ENCODE measurements at regions not wholly inside any gene's neighbourhood (a gene's known extent, or its start where the extent isn't known, plus 50 kb on each side); places are given as distances from the start of the nearest gene placed in this dataset.
"Not testable (repeated sequence)": the region's sequence is repeated elsewhere in the genome, so short reads cannot be mapped to it uniquely, and the experiment has no call there.

- no peak for DNase-seq
Measured at GRCh38 chr10:63077800-63078199, 55.3 kb upstream of the NRBF2 start.

GRCh38 chr10:63072951-63073350 lies 60.2 kb upstream of the NRBF2 start:
- no peak for DNase-seq

- peak; percentile 71 for DNase-seq
Measured at GRCh38 chr10:63071145-63071544, 62.0 kb upstream of the NRBF2 start.

GRCh38 chr10:63069318-63069717 lies 63.8 kb upstream of the NRBF2 start:
- DNase-seq: no peak

GRCh38 chr10:63068246-63068645 lies 64.9 kb upstream of the NRBF2 start:
- no peak for DNase-seq

GRCh38 chr10:63066606-63067005 lies 66.5 kb upstream of the NRBF2 start:
- no peak for DNase-seq

GRCh38 chr10:63064706-63065105 lies 68.4 kb upstream of the NRBF2 start:
- DNase-seq: no peak

- DNase-seq: no peak
Measured at GRCh38 chr10:63058236-63058635, 74.9 kb upstream of the NRBF2 start.

GRCh38 chr10:63057509-63057908 lies 75.6 kb upstream of the NRBF2 start:
- no peak for DNase-seq

GRCh38 chr10:63055705-63056104 lies 77.4 kb upstream of the NRBF2 start:
- no peak for DNase-seq

GRCh38 chr10:63054889-63055611 lies 78.1 kb upstream of the NRBF2 start:
- no peak for DNase-seq

GRCh38 chr10:63052083-63052482 lies 81.0 kb upstream of the NRBF2 start:
- no peak for DNase-seq

- DNase-seq: no peak
Measured at GRCh38 chr10:63042256-63042655, 90.9 kb upstream of the NRBF2 start.

- DNase-seq: not testable (repeated sequence)
Measured at GRCh38 chr10:63033616-63034185, 99.4 kb upstream of the NRBF2 start.

- DNase-seq: no peak
Measured at GRCh38 chr10:63030536-63030935, 102.6 kb upstream of the NRBF2 start.

- DNase-seq: no peak
Measured at GRCh38 chr10:63027531-63027930, 105.6 kb upstream of the NRBF2 start.

GRCh38 chr10:63021225-63021624 lies 111.9 kb upstream of the NRBF2 start:
- no peak for DNase-seq

GRCh38 chr10:63013755-63014154 lies 119.4 kb upstream of the NRBF2 start:
- no peak for DNase-seq

- DNase-seq: no peak
Measured at GRCh38 chr10:63012623-63013022, 120.5 kb upstream of the NRBF2 start.

GRCh38 chr10:63010203-63010602 lies 122.9 kb upstream of the NRBF2 start:
- no peak for DNase-seq

GRCh38 chr10:63008491-63008890 lies 124.6 kb upstream of the NRBF2 start:
- no peak for DNase-seq

GRCh38 chr10:63007112-63007511 lies 126.0 kb upstream of the NRBF2 start:
- DNase-seq: no peak

GRCh38 chr10:63005246-63005645 lies 127.9 kb upstream of the NRBF2 start:
- DNase-seq: no peak

- DNase-seq: no peak
Measured at GRCh38 chr10:63003816-63004453, 129.2 kb upstream of the NRBF2 start.

- DNase-seq: no peak
Measured at GRCh38 chr10:62996925-62997324, 136.2 kb upstream of the NRBF2 start.

All from NCI-H510A treated with DMSO at 0.1 percent for 48 hours (cell line).